ENCODE measurements at regions not wholly inside any gene's neighbourhood (a gene's known extent, or its start where the extent isn't known, plus 50 kb on each side); places are given as distances from the start of the nearest gene placed in this dataset.
A peak's percentile ranks its signal among the peaks of the same experiment; 100 is the strongest.

GRCh38 chr5:67299231-67299735 is 102.7 kb upstream of the CD180 start:
- DNase-seq, result no peak
- intact Hi-C loops (cut with DNase I), result no loop called here
- WGBS, 2 donors, result 83 to 92% methylated on average over 2 of the region's 2 CpGs
- H3K27me3 ChIP-seq, result no peaks in the 10 kb centered on the region
- no peaks in the 10 kb centered on the region for H3K9me3 ChIP-seq
- no peak for TF ChIP-seq POLR2A (IDR thresholded peaks at IDR 0.05)
- TF ChIP-seq, protein P1, sequence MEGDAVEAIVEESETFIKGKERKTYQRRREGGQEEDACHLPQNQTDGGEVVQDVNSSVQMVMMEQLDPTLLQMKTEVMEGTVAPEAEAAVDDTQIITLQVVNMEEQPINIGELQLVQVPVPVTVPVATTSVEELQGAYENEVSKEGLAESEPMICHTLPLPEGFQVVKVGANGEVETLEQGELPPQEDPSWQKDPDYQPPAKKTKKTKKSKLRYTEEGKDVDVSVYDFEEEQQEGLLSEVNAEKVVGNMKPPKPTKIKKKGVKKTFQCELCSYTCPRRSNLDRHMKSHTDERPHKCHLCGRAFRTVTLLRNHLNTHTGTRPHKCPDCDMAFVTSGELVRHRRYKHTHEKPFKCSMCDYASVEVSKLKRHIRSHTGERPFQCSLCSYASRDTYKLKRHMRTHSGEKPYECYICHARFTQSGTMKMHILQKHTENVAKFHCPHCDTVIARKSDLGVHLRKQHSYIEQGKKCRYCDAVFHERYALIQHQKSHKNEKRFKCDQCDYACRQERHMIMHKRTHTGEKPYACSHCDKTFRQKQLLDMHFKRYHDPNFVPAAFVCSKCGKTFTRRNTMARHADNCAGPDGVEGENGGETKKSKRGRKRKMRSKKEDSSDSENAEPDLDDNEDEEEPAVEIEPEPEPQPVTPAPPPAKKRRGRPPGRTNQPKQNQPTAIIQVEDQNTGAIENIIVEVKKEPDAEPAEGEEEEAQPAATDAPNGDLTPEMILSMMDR (IDR thresholded peaks at IDR 0.05), result no peak
- H3K36me3 ChIP-seq, result no peaks in the 10 kb centered on the region
- H3K4me1 ChIP-seq, result peaks cover 3 to 5% of the 10 kb centered on the region in 2 donors
- H3K27ac ChIP-seq, result no peak overlapping the region
- no peak overlapping the region for H3K4me3 ChIP-seq (replicated peaks in 1 of 3)

DNA sequence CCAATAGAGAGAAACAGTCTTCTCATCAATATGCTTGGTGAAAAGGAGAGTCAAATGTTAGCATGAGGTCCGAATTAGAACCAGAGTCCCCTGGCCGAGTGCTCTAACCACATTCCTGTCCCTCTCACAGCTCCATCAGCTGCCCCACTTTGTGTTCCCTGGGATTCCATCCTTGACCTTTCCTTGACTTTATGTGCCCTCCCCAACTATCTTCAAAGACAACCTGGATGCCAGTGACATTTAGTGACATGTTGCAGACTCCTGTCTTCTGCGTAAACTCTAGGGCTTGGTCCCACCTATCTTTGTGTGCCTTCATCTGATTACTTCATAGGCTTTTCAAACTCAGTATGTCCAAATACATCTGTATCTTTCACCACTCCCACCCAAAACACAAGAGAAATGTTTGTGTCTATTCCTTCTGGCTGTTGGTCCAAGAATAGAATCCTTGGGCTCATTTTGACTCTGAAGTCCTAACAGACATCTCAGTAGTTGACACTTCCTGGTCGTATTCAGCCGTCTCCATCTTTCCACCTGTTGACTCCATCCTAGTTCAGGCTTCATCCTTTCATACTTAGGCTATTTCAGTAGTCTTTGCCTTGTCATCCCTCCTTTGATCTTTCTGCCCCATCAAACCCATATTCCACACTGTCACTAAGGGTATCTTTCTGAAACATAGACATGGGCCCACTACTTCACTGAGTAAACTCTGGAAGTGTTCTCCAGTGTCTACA is 101.4 kb upstream of the CD180 start:
- TF ChIP-seq, protein P1 (IDR thresholded peaks at IDR 0.05), result no peak
- TF ChIP-seq POLR2A (IDR thresholded peaks at IDR 0.05), result no peak
- intact Hi-C loops (cut with DNase I), result no loop called here
- Histone ChIP-seq H3K27ac (no peak overlapping the region), H3K4me1 (peaks cover 3 to 5% of the 10 kb centered on the region in 2 donors), H3K9me3 (no peaks in the 10 kb centered on the region), H3K4me3 (replicated peaks in 1 of 3) (no peak overlapping the region), H3K36me3 (no peaks in the 10 kb centered on the region), H3K27me3 (no peaks in the 10 kb centered on the region)
- 98 to 99% methylated on average over 5 of the region's 5 CpGs for WGBS, 2 donors
- no peak for DNase-seq

DNA sequence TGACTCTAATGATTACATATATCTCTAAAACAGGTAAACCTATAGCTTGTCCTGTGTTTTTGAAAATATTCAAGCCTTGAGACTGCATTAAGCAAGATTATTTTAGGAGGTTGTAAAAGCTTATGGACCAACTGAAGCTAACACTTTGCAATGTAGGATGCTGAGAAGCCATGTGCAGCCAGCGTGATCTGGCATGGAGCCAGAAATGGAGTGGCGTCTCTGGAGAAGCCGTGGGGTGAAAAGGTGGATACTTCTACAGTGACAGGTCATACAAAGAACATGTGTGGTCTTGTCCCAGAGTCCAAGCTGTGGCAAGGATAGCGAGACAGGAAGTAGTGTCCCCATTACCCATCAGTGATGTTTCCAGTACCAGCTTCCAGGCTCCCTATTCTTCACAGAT is 100.8 kb upstream of the CD180 start:
- no peaks in the 10 kb centered on the region for H3K27me3 ChIP-seq
- WGBS, 2 donors, result 41 to 56% methylated on average over 4 of the region's 4 CpGs
- H3K27ac ChIP-seq, result no peak overlapping the region
- TF ChIP-seq, protein P1 (IDR thresholded peaks at IDR 0.05), result no peak
- no peak for TF ChIP-seq POLR2A (IDR thresholded peaks at IDR 0.05)
- intact Hi-C loops (cut with DNase I), result no loop called here
- H3K36me3 ChIP-seq, result no peaks in the 10 kb centered on the region
- DNase-seq, result peak; percentile 47
- no peak overlapping the region for H3K4me3 ChIP-seq (replicated peaks in 1 of 3)
- H3K9me3 ChIP-seq, result no peaks in the 10 kb centered on the region
- peaks cover 3 to 5% of the 10 kb centered on the region in 2 donors for H3K4me1 ChIP-seq

DNA sequence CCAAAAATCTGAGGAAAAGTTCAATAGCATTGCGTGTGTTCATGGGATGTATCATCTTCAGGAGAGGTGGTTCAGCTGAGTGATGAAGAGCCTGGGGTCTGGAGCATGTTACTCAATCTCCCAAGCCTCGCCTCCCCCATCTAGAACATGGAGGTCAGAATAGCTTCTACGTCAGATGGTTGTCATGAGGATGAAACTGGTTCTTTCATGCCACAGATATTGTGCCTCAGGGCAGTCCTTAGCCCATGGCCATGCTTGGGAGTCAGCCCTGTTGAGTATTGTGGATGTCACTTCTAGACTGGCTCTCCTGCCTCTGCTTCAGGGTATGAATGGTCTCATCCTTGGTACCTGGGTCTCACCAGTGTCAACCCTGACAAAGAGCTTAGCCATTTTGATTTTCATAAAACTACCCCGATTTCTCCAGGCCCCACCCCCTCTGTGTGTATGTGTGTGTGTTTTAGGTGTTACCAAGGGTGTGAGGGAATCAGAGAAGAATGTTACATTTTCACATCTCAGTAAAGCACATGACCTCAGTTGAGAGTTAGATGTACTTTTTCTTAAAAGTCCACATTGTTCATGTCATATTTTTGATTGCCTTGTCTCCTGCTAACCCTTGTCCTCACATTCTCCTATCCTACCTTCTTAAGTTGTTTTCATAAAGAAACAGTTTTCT is 97.8 kb upstream of the CD180 start:
- Histone ChIP-seq H3K9me3 (no peaks in the 10 kb centered on the region), H3K4me3 (replicated peaks in 1 of 3) (no peak overlapping the region), H3K36me3 (no peaks in the 10 kb centered on the region), H3K4me1 (peaks cover 0 to 3% of the 10 kb centered on the region in 2 donors), H3K27me3 (no peaks in the 10 kb centered on the region), H3K27ac (no peak overlapping the region)
- TF ChIP-seq, protein P1 (IDR thresholded peaks at IDR 0.05), result no peak
- no peak for DNase-seq
- 95 to 97% methylated on average over 4 of the region's 4 CpGs for WGBS, 2 donors
- intact Hi-C loops (cut with DNase I), result no loop called here

DNA sequence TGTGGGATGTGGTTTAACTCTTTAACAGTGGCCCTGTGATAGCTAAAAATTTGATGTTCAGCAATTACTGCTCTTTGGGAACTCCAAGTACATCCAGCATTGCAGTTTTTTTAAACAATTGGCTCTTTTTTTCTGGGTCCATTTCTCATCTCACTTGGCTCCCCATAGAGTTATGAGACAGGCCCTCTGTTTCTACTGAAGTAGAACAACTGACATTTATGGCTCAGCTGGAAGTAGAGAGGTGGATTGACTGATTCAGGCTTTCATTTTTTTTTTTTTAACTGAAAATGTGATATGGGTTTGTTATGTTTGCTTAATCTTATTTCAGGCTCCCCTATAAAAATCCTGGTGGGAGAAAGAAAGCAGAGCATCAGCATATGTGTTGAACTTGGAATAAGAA is 96.6 kb upstream of the CD180 start:
- Histone ChIP-seq H3K27ac (no peak overlapping the region), H3K36me3 (no peaks in the 10 kb centered on the region), H3K4me1 (peaks cover 0 to 9% of the 10 kb centered on the region in 2 donors), H3K4me3 (replicated peaks in 1 of 3) (no peak overlapping the region), H3K27me3 (no peaks in the 10 kb centered on the region), H3K9me3 (no peaks in the 10 kb centered on the region)
- intact Hi-C loops (cut with DNase I), result no loop called here
- no peak for DNase-seq
- TF ChIP-seq, protein P1 (IDR thresholded peaks at IDR 0.05), result no peak
- no peak for TF ChIP-seq POLR2A (IDR thresholded peaks at IDR 0.05)
